Lower leg skin (tissue), 4 donors: ENCODE measurements at regions not wholly inside any gene's neighbourhood (a gene's known extent, or its start where the extent isn't known, plus 50 kb on each side); places are given as distances from the start of the nearest gene placed in this dataset.

Source experiments
- DNase-seq, 2 donors: peaks; one replicate each; pipeline ENCODE4 v3.0.0-alpha.2; 2019; ENCODE audit warnings: low spot score in 2 of 2
- H3K4me3 ChIP-seq: fragments of 200-600 bp; sonication (generic); 2 replicates; pipeline ENCODE4 v1.5.1; 2017; ENCODE audit warnings: mild to moderate bottlenecking, low read depth; ENCODE audit not compliant: poor library complexity, severe bottlenecking
- POLR2A ChIP-seq, 2 donors: fragments of 450-650 bp; IDR thresholded peaks; one replicate each; pipeline ENCODE4 v1.6.1; 2016 to 2017; ENCODE audit warnings: antibody characterized with exemption in 2 of 2, mild to moderate bottlenecking in 1 of 2, moderate library complexity in 1 of 2
- WGBS, 2 donors: methylation state at CpG; one replicate each; pipeline ENCODE4 v1.1.5; 2018; 5-methylcytosine and 5-hydroxymethylcytosine counted together
- intact Hi-C: fragments of 100-400 bp; cut with DNase I; formaldehyde crosslinking; loops from one replicate; pipeline ENCODE4 v1.15.0; 2023; ENCODE audit warnings: low total_unique reads
- TF ChIP-seq, protein P1 (sequence below), 3 donors: fragments of 450-650 bp; IDR thresholded peaks; one replicate each; pipeline ENCODE4 v1.5.1; 2016; ENCODE audit warnings: antibody characterized with exemption in 3 of 3, mild to moderate bottlenecking in 3 of 3, moderate library complexity in 2 of 3

DNA sequence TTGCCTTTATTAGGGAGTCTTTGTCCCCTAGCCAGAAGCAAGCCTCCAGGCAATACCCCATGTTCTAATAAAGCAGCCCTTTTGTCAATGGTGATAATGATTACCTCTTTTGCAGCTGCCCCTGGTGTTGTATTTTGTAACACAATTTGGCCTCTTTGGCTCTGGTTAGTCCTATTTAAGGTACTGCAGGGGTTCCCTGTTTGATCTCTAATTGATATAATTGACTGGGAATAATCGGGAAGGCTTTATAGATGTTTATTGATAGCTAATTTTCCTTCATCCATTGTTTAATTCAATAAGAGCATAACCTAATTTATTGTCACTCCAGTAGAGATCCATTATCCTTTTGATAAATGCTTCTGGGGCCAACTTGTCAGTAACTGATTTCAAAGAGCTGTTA is 537.2 kb downstream of the PKHD1 start:
- H3K4me3 ChIP-seq, result no peak overlapping the region
- no peak for TF ChIP-seq POLR2A (IDR thresholded peaks at IDR 0.05)
- TF ChIP-seq, protein P1, sequence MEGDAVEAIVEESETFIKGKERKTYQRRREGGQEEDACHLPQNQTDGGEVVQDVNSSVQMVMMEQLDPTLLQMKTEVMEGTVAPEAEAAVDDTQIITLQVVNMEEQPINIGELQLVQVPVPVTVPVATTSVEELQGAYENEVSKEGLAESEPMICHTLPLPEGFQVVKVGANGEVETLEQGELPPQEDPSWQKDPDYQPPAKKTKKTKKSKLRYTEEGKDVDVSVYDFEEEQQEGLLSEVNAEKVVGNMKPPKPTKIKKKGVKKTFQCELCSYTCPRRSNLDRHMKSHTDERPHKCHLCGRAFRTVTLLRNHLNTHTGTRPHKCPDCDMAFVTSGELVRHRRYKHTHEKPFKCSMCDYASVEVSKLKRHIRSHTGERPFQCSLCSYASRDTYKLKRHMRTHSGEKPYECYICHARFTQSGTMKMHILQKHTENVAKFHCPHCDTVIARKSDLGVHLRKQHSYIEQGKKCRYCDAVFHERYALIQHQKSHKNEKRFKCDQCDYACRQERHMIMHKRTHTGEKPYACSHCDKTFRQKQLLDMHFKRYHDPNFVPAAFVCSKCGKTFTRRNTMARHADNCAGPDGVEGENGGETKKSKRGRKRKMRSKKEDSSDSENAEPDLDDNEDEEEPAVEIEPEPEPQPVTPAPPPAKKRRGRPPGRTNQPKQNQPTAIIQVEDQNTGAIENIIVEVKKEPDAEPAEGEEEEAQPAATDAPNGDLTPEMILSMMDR (IDR thresholded peaks at IDR 0.05), result no peak
- intact Hi-C loops, result no loop called here
- DNase-seq, result no peak
- WGBS, 2 donors, result 52 to 60% methylated on average over 1 of the region's 1 CpG

GRCh38 chr6:51552435-51552834 is 535.0 kb downstream of the PKHD1 start:
- TF ChIP-seq, protein P1 (IDR thresholded peaks at IDR 0.05), result no peak
- TF ChIP-seq POLR2A (IDR thresholded peaks at IDR 0.05), result no peak
- 62 to 69% methylated on average over 3 of the region's 3 CpGs for WGBS, 2 donors
- no peak overlapping the region for H3K4me3 ChIP-seq
- intact Hi-C loops, result no loop called here
- no peak for DNase-seq

GRCh38 chr6:51553246-51554015 is 534.0 kb downstream of the PKHD1 start:
- no peak overlapping the region for H3K4me3 ChIP-seq
- intact Hi-C loops, result no loop called here
- 81 to 85% methylated on average over 19 of the region's 19 CpGs for WGBS, 2 donors
- no peak for DNase-seq
- TF ChIP-seq POLR2A (IDR thresholded peaks at IDR 0.05), result no peak
- TF ChIP-seq, protein P1 (IDR thresholded peaks at IDR 0.05), result no peak

DNA sequence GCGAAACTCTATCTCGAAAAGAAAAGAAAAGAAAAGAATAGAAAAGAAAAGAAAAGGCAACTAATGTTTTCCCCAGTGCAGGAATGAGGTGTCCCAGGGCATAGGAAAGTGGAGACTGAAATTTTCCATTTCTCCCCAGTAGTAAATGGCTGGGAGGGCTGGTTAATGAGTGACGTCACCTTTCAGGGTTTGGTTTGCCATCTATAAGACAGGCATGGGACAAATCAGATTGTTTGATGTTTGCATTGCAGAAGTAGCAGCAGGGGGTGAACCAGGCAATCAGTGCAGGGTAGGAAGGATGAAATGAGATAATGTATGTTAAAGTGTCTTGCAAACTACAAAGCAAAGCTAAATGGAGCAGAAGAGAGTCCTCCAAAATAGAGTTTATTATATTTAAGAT is 533.4 kb downstream of the PKHD1 start:
- intact Hi-C loops, result no loop called here
- no peak for DNase-seq
- TF ChIP-seq POLR2A (IDR thresholded peaks at IDR 0.05), result no peak
- TF ChIP-seq, protein P1 (IDR thresholded peaks at IDR 0.05), result no peak
- WGBS, 2 donors, result 82 to 83% methylated on average over 3 of the region's 3 CpGs
- no peak overlapping the region for H3K4me3 ChIP-seq

DNA sequence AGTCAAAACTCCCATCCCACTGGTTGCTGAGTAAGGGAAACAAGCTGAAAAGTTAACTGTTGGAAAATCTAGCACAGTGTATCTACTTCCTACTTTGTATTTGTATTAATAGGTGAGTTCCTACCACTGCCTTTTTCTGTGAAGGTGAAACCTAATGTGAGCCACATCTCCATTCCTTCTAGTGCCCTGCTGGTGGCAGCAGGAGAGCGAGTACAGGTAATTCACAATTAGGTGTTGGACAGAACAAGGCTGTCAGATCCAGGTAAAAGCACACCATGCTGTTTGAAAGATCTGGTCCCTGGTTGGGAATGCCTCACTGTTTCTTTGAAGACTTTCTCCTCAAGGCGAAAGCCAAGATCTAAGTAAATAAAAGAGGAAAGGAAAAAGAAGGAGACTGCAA is 528.4 kb downstream of the PKHD1 start:
- intact Hi-C loops, result no loop called here
- no peak overlapping the region for H3K4me3 ChIP-seq
- WGBS, 2 donors, result 73 to 86% methylated on average over 2 of the region's 2 CpGs
- TF ChIP-seq, protein P1 (IDR thresholded peaks at IDR 0.05), result no peak
- TF ChIP-seq POLR2A (IDR thresholded peaks at IDR 0.05), result no peak
- no peak for DNase-seq

GRCh38 chr6:51562198-51562597 is 525.2 kb downstream of the PKHD1 start:
- H3K4me3 ChIP-seq, result no peak overlapping the region
- intact Hi-C loops, result no loop called here
- no peak for DNase-seq
- 52 to 57% methylated on average over 1 of the region's 1 CpG for WGBS, 2 donors
- TF ChIP-seq, protein P1 (IDR thresholded peaks at IDR 0.05), result no peak
- no peak for TF ChIP-seq POLR2A (IDR thresholded peaks at IDR 0.05)
